A549 (cell line): ENCODE measurements at regions not wholly inside any gene's neighbourhood (a gene's known extent, or its start where the extent isn't known, plus 50 kb on each side); places are given as distances from the start of the nearest gene placed in this dataset.

Experiments used
- CTCF ChIP-seq: fragments of >200 bp; sonication (Bioruptor Twin); formaldehyde crosslinking; IDR thresholded peaks from 3 replicates; pipeline ENCODE4 v1.5.1; 2016
- RFX5 ChIP-seq: fragments of 450-650 bp; IDR thresholded peaks from 2 replicates; pipeline ENCODE4 v1.7.1; 2014; ENCODE audit warnings: antibody characterized with exemption, mild to moderate bottlenecking, moderate library complexity

GRCh38 chr6:20001286-20001685 is 164.1 kb downstream of the ID4 start:
- TF ChIP-seq CTCF (no peak), RFX5 (no peak)
